HG03520 (cell line): ENCODE measurements at regions not wholly inside any gene's neighbourhood (a gene's known extent, or its start where the extent isn't known, plus 50 kb on each side); places are given as distances from the start of the nearest gene placed in this dataset.
"Not testable (repeated sequence)": the region's sequence is repeated elsewhere in the genome, so short reads cannot be mapped to it uniquely, and the experiment has no call there.

ENCODE experiments used
- ATAC-seq: cut with Tn5 transposase; IDR thresholded peaks from one replicate; pipeline ENCODE4 v1.9.1; 2021; ENCODE audit warnings: mild to moderate bottlenecking, moderate library complexity; ENCODE audit not compliant: unreplicated experiment

GRCh38 chr12:34402228-34402898 lies 380.1 kb downstream of the ALG10 start:
- ATAC-seq, result no peak

DNA sequence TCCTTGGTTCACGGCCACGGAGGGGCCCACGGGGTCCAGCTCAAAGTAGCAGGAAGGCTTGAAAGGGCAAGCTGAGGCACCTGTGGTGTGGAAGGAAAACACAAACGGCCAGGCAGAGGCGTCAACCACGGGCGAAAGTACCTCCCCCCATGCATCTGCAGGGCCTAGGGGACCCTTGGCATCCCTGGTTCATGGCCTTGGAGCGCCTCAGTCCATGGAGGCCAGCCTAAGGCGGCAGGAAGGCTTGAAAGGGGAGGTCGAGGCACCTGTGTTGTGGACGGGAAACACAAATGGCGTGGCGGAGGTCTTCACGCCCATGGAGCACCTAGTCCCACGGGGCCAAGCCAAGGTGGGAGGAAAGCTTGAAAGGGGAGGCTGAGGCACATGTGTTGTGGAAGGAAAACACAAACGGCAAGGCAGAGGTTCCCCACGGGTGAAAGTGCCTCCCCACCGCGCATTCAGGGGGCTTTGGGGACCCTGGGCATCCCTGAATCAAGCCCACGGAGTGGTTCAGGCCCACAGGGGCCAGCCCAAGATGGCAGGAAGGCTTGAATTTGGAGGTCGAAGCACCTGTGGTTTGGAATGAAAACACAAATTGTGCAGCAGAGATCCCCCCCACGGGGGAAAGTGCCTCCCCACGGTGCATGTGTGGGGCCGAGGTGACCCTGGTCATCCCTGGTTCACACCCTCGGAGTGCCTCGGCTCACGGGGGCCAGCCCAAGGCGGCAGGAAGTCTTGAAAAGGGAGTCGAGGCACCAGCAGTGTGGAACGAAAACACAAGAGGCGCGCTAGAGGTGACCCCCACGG lies 380.8 kb downstream of the ALG10 start:
- no peak for ATAC-seq

- no peak for ATAC-seq
Measured at GRCh38 chr12:34403706-34404376, 381.5 kb downstream of the ALG10 start.

DNA sequence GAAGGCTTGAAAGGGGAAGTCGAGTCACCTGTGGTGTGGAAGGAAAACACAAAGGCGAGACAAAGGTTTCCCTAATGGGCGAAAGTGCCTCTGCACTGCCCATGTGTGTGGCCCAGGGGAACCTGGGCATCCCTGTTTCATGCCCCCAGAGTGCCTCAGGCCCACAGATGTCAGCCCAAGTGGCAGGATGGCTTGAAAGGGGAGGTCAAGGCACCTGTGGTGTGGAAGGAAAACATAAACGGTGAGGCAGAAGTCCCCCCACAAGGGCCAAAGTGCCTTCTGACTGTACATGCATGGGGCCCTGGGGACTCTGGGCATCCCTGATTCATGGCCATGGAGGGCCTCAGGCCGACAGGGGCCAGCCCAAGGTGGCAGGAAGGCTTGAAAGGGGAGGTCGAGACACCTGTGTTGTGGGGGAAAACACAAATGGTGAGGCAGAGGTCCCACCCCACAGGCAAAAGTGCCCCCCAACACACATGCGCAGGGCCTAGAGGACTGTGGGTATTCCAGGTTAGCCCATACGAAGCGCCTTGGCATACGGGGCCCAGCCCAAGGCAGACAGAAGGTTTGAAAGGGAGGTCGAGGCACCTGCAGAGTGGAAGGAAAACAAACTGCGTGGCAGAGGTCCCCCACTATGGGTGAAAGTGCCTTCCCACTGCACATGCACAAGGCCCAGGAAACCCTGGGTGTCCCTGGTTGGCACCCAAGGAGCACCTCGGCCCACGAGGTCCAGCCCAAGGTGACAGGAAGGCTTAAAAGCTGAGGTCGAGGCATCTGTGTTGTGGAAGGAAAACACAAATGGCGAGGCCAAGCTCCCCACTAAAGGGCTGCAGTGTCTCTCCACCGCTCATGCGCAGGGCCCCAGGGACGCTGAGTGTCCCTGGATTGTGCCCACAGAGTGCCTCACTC lies 382.3 kb downstream of the ALG10 start:
- no peak for ATAC-seq

GRCh38 chr12:34405286-34406227 lies 383.3 kb downstream of the ALG10 start:
- no peak for ATAC-seq

DNA sequence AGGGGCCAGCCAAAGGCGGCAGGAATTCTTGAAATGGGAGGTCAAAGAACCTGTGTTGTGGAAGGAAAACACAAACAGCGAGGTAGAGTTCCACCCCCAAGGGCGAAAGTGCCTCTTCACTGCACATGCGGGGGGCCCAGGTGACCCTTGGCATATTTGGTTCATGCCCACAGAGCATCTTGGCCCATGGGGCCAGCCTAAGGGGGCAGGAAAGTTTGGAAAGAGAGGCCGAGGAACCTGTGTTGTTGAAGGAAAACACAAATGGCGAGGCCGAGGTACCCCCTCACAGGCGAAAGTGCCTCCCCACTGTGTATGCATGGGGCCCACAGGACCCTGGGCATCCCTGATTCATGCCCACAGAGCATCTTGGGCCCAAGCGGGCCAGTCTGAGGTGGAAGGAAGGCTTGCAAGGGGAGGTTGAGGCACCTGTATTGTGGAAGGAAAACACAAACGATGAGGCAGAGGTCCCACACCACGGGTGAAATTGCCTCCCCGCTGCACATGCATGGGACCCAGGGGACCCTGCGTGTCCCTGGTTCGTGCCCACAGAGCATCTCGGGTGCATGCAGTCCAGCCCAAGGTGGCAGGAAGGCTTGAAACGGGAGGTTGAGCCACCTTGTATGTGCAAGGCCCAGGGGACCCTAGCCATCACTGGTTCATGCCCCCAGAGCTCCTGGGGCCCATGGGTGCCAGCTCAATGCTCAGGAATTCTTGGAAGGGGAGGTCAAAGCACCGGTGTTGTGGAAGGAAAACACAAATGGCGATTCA lies 384.1 kb downstream of the ALG10 start:
- ATAC-seq, result no peak

DNA sequence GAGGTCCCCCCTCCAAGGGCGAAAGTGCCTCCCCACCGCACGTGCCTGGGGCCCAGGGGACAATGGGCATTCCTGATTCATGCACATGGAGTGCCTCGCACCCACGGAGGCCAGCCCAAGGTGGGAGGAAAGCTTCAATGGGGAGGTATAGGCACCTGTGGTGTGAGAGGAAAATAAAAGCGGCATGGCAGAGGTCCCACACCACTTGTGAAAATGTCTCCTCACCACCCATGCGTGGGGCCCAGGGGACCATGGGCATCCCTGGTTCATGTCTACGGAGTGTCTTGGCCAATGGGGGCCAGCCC lies 384.7 kb downstream of the ALG10 start:
- no peak for ATAC-seq

DNA sequence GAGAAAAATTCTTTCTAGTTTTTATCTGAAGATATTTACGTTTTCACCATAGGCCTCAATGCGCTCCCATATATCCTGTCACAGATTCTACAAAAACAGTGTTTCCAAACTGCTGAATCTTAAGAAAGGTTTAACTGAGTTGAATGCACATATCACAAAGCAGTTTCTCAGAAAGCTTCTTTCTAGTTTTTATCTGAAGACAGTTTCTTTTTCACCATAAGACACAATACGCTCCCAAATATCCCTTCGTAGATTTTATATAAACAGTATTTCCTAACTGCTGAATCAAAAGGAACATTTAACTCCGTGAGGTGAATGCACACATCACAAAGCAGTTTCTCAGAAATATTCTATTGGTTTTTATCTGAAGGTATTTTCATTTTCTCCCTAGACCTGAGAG lies 385.5 kb downstream of the ALG10 start:
- ATAC-seq, result no peak

- not testable (repeated sequence) for ATAC-seq
Measured at GRCh38 chr12:34431509-34431908, 409.2 kb downstream of the ALG10 start.
